GM21529 (cell line): ENCODE measurements at regions not wholly inside any gene's neighbourhood (a gene's known extent, or its start where the extent isn't known, plus 50 kb on each side); places are given as distances from the start of the nearest gene placed in this dataset.
"Not testable (repeated sequence)": the region's sequence is repeated elsewhere in the genome, so short reads cannot be mapped to it uniquely, and the experiment has no call there.

Experiments used
- ATAC-seq: cut with Tn5 transposase; IDR thresholded peaks from one replicate; pipeline ENCODE4 v1.9.1; 2021; ENCODE audit not compliant: unreplicated experiment

- peak; percentile 94 for ATAC-seq
Measured at GRCh38 chr4:127400731-127401346, 231.9 kb upstream of the INTU start.

DNA sequence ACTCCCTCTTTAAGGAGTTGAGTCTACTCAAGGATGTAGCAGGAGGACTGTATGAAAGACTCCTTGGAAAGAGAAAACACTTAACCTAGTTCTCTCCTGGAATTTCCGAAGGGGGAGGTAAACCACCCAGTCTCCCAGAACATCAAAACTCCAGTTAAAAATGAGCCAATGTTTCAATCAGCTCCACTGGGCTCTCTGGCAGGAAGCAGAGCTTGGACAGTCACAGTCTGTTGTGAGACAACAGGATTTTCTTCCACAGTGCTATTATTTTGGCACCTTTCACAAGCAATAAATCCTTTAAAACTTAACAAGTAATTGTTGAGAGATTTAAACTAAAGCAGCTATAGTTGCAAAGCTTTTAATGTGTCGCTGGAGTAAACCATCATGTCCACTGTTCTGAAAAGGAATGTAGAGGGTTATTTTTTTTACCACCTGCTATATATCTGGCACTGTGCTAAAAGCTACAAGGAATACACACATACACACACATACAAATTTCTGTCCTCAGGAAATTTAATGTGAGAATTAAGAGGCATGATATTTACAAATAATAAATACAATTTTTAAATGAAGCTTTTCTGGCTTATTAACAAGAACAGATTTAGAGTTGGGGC, 229.2 kb upstream of the INTU start:
- ATAC-seq, result no peak

- ATAC-seq, result no peak
Measured at GRCh38 chr4:127406187-127406586, 226.6 kb upstream of the INTU start.

DNA sequence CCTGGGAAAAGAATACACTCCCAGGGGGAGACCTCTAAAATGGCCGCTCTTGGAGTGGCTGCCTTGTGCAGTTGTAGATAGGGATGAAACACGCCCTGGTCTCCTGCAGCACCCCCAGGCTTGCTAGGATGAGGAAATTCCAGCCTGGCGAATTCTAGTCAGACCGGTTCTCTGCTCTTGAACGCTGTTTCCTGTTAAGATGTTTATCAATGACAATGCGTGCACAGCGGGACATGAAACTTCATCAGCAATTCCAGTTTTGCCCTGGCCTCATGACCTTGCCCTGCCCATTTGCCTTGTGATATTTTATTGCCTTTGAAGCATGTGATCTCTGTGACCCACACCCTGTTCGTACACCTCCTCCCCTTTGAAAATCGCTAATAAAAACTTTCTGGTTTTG, 225.2 kb upstream of the INTU start:
- not testable (repeated sequence) for ATAC-seq

DNA sequence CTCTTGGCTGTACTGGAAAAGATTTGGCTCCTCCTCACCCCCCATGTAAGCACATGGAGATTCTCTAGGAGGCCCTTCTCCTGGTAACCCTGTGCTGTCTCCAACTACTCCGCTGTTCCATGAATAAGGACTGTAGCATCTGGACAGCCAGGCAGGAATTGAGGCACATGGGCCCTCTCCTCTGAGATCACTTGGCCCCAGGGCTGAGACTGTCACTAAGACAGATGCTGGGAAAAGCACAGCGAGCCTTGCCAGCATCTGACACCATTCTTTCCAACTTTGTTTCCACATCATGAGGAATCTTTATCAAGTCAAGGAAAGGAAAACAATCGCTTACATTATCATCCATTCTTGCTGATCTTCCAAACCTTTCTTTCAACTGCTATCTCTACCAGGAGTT, 222.6 kb upstream of the INTU start:
- no peak for ATAC-seq

DNA sequence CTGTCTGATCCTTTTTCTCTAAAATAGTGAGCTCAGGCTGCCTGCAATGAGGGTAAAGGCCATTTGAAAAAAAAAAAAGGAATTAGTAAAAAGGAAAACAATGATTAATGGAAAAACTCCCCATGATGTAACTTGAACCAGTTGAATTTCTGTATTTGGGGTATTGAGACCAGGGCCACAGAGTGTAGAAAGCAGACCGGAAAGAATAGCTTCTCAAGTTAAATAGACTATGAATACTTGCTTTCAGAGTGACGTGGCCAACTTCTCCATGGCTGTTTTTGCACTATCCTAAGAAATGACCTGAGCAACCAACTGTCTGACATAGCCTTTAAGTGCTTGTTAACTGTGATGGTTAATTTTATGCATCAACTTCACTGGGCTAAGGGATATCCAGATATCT, 222.1 kb upstream of the INTU start:
- no peak for ATAC-seq

DNA sequence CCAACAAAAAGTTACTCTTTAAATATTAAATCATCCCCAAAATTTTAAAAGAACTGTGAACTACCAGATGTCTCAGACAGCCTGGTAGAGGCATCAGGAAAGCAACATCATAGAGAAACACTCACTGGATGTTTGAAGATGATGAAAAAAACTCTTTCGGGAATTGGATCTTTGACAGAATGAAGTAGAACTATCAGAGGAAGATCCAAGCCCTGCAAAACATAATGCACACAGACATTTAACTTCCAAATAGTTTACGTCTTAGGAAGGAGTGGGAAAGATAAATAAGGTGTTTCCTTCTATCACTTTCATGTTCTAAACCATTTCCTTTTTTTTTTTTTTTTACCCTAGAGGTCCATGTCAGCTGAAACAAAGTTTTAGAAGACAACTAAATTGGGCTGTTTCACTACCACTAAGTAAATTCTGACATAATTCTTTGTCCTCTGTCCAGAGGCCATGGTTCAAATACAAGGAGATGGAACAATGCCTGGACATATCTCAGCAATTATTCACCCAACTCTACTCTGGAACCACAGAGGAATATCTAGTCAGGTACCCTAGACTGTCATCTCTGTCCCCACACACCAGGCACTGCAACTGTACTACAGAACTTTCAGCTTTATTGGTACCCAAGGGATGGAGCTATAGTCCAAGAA, 217.7 kb upstream of the INTU start:
- ATAC-seq, result no peak

- no peak for ATAC-seq
Measured at GRCh38 chr4:127416115-127416514, 216.6 kb upstream of the INTU start.

DNA sequence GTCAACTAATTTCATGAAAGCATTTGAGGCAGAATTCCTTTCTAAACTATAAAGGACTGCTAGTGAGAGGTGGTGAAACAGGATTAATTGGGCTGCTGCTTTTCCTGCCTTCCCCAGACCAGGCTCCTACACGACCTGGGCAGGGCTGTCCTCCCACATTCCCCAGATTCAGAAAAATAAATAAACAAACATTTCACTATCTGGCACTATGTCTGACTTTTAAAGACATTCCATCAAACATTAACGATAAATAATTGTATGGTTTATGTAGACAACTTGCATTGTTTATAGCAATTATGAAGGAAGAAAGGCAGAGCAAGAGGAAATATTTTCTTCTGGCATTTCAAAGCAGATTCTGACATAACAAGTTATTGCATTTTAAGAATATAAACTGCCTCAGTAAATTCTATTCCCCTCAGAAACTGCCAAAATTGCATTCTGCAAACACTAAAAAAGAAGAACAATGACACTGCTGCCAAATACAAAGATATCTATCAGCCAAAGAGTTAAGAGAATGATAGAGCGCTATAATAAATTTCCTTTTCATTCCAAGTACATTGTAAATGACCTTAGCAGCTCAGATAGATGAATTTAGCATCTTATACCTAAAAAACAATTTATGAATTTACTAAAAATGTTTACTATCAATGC, 214.7 kb upstream of the INTU start:
- ATAC-seq, result no peak

DNA sequence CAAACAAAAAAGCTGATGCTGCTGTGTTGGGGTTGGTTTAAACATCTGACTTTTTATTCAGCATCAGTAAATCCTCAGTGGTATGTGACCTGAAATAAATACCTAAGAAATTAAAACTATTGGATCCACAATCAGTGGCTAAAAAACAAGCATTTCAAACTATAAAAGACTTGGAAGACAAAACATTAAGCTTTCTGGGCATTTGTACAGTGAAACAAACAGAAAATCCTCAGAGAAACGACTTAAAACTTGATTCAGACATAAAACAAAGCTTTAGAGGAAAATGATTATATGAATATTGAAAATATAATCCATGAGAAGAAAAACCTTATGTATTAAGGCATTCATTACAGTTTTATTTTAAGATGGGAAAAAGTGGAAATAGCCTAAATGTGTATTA, 213.3 kb upstream of the INTU start:
- no peak for ATAC-seq

GRCh38 chr4:127421437-127421836, 211.3 kb upstream of the INTU start:
- no peak for ATAC-seq

- no peak for ATAC-seq
Measured at GRCh38 chr4:127425202-127425845, 207.4 kb upstream of the INTU start.

DNA sequence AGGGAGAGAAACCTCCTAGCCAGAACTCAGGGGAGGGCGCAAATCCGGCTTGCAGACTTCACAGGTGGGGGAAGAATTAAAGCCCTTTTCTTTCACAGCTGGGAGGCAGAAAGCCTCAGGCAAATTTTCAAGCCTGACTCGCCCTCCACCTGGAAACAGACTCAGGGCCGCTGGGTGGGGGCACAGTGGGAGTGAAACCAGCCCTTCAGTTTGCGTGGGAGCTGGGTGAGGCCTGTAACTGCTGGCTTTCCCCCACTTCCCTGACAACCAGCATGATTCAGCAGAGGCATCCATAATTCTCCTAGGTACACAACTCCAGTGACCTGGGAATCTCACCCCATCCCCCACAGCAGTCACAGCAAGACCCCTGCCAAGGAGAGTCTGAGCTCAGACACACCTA, 206.9 kb upstream of the INTU start:
- ATAC-seq, result no peak

DNA sequence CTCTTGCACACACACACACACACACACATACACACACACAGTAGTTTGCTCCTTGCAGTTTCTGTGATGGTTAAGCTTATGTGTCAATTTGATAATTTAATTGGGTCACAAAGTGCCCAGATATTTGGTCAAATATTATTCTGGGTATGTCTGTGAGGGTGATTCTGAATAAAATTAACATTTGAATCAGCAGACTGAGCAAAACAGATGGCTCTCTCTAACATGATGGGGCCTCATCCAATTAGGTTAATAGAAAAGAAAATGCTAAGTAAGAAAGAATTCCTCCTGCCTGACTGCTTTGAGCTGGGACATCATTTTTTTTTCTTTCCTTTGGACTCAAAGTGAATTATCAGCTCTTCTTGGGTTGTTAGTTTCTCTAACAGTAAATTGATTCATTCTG, 191.2 kb upstream of the INTU start:
- ATAC-seq, result no peak

DNA sequence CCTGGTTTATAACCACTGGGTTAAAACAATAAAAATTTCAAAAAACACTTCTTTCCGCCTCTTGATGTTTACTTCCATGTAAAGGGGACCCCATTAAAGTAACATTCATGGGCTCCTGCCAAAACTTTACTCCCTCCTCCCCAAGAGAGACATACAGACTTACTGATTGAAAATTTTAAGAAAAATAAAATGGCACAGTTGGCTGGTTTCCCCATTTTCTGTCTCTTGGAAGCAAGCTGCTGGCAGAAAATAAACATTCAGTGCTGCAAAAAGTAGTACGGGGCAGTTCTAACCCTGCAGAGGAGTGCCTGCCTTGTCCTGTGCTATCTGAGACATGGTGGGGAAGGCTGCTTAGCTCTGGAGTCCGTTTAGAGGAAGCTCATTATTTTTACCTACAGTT, 187.3 kb upstream of the INTU start:
- no peak for ATAC-seq

DNA sequence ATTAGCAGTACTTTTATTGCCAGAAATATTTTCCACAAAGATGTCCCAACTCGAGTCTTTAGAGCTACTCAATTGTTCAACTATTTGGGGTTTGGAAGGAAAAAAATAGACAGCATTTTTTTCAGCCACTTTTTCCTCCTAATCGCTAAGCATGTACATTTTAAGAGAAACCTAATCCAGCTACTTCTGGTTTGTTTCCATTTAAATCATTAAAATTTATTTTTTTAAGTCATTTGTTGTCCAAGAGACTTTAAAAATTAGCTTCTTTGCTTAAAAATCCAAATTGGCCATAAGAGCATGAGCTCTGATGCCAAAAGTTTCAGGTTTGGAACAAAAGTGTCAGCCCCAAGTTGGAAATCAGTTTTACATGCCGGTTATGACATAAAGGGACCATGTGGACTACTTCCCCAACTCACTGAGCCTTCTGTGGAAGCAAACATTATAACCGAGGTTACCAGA, 186.3 kb upstream of the INTU start:
- ATAC-seq, result no peak

DNA sequence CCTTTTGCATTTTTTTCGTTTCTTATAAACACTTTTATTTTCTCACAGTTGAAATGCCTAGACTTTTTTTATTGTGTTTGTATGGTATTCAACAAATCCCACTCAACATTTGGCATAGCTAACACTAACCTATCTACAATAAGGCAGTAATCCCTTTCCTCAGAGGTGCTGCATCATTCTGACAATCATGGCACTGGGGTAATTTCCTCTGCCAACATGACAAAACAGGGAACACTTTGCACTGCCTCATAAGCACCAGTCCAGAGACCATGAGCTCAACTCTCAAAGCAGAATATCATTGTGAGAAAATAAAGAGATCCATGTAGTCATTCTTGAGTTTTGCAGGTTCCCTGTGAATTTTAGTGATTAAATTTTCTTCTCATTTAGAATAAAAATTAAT, 183.8 kb upstream of the INTU start:
- ATAC-seq, result no peak

GRCh38 chr4:127449449-127449848, 183.3 kb upstream of the INTU start:
- ATAC-seq, result no peak

DNA sequence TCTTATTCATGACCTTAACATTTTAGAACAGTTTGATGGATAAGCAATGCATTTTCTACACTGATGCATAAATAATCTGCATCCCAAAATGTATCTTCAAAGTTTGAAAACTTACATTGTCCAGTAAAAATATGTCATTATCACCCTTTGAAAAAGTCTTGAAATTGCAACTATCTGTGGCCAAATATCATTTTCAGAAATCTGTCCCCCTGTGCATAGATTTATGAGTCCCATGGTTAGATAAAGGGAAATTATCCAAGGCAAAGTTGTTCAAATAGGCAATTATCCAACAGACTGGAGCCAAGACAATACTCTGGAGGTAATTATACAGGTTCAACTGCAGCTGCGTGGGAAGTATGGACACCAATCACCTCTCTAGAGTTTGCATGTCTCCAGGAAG, 182.5 kb upstream of the INTU start:
- no peak for ATAC-seq

GRCh38 chr4:127463883-127464282, 168.9 kb upstream of the INTU start:
- ATAC-seq, result no peak

GRCh38 chr4:127469542-127469941, 163.2 kb upstream of the INTU start:
- ATAC-seq, result no peak
